OCI-LY3 (cell line): ENCODE measurements at regions not wholly inside any gene's neighbourhood (a gene's known extent, or its start where the extent isn't known, plus 50 kb on each side); places are given as distances from the start of the nearest gene placed in this dataset.

Source experiments
- H2AFZ ChIP-seq: fragments of 200-600, 300-600 bp; shearing (Covaris generic); 2 replicates; pipeline ENCODE4 v1.6.0; 2014; ENCODE audit warnings: antibody characterized with exemption, low read depth, low read length
- H3K27ac ChIP-seq: fragments of 200-600, 300-600 bp; sonication (generic); 2 replicates; pipeline ENCODE4 v1.5.1; 2014; ENCODE audit warnings: mild to moderate bottlenecking, low read length, moderate library complexity, mixed read lengths
- H3K27me3 ChIP-seq: fragments of 200-600, 300-600 bp; sonication (generic); 2 replicates; pipeline ENCODE4 v1.6.1; 2014; ENCODE audit warnings: low read depth, low read length, mixed read lengths
- H3K36me3 ChIP-seq: fragments of 200-600, 300-600 bp; sonication (generic); replicated peaks from 2 replicates; pipeline ENCODE3; 2014; ENCODE audit warnings: low read depth, low read length, mixed read lengths
- H3K4me1 ChIP-seq: fragments of 300-600, 200-600 bp; sonication (generic); 2 replicates; pipeline ENCODE4 v1.6.1; 2014; ENCODE audit warnings: low read length, mixed read lengths
- H3K4me2 ChIP-seq: fragments of 200-600, 300-600 bp; sonication (generic); 2 replicates; pipeline ENCODE4 v1.6.1; 2014; ENCODE audit warnings: low read length, mixed read lengths
- H3K4me3 ChIP-seq: fragments of 300-600, 200-600 bp; sonication (generic); 2 replicates; pipeline ENCODE4 v1.5.1; 2014; ENCODE audit warnings: antibody characterized with exemption, mild to moderate bottlenecking, low read length, moderate library complexity
- H3K79me2 ChIP-seq: fragments of 300-600, 200-600 bp; shearing (Covaris generic); 2 replicates; pipeline ENCODE4 v1.6.1; 2014; ENCODE audit warnings: mild to moderate bottlenecking, low read length, mixed read lengths
- H3K9ac ChIP-seq: fragments of 300-600, 200-600 bp; shearing (Covaris generic); 2 replicates; pipeline ENCODE4 v1.6.0; 2014; ENCODE audit warnings: mild to moderate bottlenecking, low read length, moderate library complexity
- H3K9me3 ChIP-seq: fragments of 200-600, 300-600 bp; shearing (Covaris generic); 2 replicates; pipeline ENCODE4 v1.6.1; 2014; ENCODE audit warnings: low read length, mixed read lengths; ENCODE audit not compliant: insufficient read depth
- H4K20me1 ChIP-seq: fragments of 200-600, 300-600 bp; sonication (generic); 2 replicates; pipeline ENCODE4 v1.6.1; 2016; ENCODE audit warnings: low read length, mixed read lengths; ENCODE audit not compliant: insufficient read depth
- EZH2phosphoT487 ChIP-seq: fragments of 200-600 bp; shearing (Covaris generic); IDR thresholded peaks from 2 replicates; pipeline ENCODE4 v1.6.1; 2018; ENCODE audit warnings: antibody characterized with exemption, mixed run types, low read depth
- TF ChIP-seq, protein P1 (sequence below): fragments of 200-600, 300-600 bp; sonication (generic); IDR thresholded peaks from 2 replicates; pipeline ENCODE4 v1.5.1; 2014; ENCODE audit warnings: antibody characterized with exemption, low read length, low read depth

DNA sequence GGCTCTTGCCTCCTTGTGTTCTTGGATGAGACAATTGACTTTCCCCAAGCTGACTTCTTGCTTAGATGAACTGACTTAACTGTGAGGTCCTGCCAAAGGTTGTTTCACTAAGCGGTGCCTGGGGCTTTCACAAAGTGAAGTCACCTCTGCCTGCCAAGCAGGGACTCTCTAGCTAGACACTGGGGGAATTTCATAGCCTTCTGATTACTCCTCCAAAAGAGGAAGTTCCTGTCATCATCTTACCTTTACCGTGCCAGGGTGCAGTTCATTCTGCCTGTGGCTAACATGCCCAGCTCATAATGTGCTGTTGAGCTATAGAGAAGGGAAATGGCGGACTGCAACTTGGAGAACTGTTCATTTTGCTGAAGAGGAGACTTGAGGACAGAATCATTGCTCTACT, 472.0 kb upstream of the WWC1 start:
- H3K4me3 ChIP-seq = no peak overlapping the region
- TF ChIP-seq EZH2phosphoT487 = no peak
- TF ChIP-seq, protein P1, sequence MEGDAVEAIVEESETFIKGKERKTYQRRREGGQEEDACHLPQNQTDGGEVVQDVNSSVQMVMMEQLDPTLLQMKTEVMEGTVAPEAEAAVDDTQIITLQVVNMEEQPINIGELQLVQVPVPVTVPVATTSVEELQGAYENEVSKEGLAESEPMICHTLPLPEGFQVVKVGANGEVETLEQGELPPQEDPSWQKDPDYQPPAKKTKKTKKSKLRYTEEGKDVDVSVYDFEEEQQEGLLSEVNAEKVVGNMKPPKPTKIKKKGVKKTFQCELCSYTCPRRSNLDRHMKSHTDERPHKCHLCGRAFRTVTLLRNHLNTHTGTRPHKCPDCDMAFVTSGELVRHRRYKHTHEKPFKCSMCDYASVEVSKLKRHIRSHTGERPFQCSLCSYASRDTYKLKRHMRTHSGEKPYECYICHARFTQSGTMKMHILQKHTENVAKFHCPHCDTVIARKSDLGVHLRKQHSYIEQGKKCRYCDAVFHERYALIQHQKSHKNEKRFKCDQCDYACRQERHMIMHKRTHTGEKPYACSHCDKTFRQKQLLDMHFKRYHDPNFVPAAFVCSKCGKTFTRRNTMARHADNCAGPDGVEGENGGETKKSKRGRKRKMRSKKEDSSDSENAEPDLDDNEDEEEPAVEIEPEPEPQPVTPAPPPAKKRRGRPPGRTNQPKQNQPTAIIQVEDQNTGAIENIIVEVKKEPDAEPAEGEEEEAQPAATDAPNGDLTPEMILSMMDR = no peak
- H3K27ac ChIP-seq = no peak overlapping the region
- H3K9me3 ChIP-seq = no peaks in the 10 kb centered on the region
- no peaks in the 10 kb centered on the region for H4K20me1 ChIP-seq
- no peak overlapping the region for H3K9ac ChIP-seq
- no peaks in the 10 kb centered on the region for H3K36me3 ChIP-seq
- peaks cover 7% of the 10 kb centered on the region; the same call in 1 of the 2 replicates for H3K4me1 ChIP-seq
- peaks cover 2% of the 10 kb centered on the region for H3K27me3 ChIP-seq
- peak overlapping the region; percentile 18; the same call in 1 of the 2 replicates for H3K4me2 ChIP-seq
- H3K79me2 ChIP-seq = no peaks in the 10 kb centered on the region
- H2AFZ ChIP-seq = no peak overlapping the region

DNA sequence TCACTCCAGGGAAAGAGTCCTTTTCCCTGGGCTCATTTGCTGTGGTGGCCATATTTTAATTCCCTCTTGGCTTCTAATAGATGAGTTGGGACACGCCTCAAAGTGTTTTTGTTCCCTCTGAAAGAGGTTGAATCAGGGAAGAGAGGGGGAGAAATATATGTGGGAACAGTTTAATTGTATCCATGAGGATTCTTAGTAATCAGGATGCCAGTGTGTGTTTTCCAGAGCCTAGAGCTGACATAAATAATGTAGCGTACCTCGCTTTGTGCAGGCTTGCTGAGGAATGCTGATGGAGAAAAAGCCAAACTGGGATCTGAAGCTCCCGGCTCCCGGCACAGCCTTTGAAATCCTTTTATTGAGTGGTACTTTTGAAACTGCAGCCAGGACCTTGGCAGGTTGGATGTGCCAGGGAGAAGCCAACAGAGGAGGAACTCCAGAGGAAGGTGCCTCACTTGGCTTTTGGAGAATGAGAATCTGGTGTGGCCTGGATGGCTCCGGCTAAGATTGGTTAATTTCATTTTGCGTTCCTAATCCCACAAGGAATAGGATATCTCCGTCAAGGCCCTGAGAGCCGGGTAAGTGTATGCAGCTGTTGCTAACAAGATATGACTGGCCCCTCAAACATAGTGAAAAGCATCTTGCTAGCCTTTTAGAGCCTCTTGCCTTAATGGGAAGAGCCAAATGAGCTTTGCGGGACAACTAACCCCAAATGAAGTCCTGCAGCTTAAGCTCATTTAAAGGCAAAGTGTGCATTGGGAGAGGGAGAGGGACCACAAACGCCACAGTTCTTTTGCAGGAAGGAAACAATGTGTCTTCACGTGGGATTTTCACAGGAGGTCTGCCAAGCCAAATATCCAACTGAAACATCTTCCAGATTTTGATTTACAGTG, 471.1 kb upstream of the WWC1 start:
- no peak overlapping the region for H3K9ac ChIP-seq
- H3K36me3 ChIP-seq = no peaks in the 10 kb centered on the region
- no peak overlapping the region for H3K27ac ChIP-seq
- H3K9me3 ChIP-seq = no peaks in the 10 kb centered on the region
- TF ChIP-seq EZH2phosphoT487 = no peak
- TF ChIP-seq, protein P1 = no peak
- H2AFZ ChIP-seq = no peak overlapping the region
- H4K20me1 ChIP-seq = no peaks in the 10 kb centered on the region
- peaks cover 2% of the 10 kb centered on the region for H3K27me3 ChIP-seq
- H3K4me3 ChIP-seq = no peak overlapping the region
- H3K4me2 ChIP-seq = no peak overlapping the region
- H3K4me1 ChIP-seq = peaks cover 7% of the 10 kb centered on the region; the same call in 1 of the 2 replicates
- H3K79me2 ChIP-seq = no peaks in the 10 kb centered on the region

GRCh38 chr5:167821151-167821550, 470.3 kb upstream of the WWC1 start:
- H3K4me3 ChIP-seq = no peak overlapping the region
- no peak overlapping the region for H3K4me2 ChIP-seq
- H3K9me3 ChIP-seq = no peaks in the 10 kb centered on the region
- H3K36me3 ChIP-seq = no peaks in the 10 kb centered on the region
- H3K4me1 ChIP-seq = peaks cover 7% of the 10 kb centered on the region; the same call in 1 of the 2 replicates
- H3K27me3 ChIP-seq = peaks cover 2% of the 10 kb centered on the region
- H4K20me1 ChIP-seq = no peaks in the 10 kb centered on the region
- no peaks in the 10 kb centered on the region for H3K79me2 ChIP-seq
- no peak overlapping the region for H2AFZ ChIP-seq
- H3K27ac ChIP-seq = no peak overlapping the region
- TF ChIP-seq EZH2phosphoT487 = no peak
- TF ChIP-seq, protein P1 = no peak
- no peak overlapping the region for H3K9ac ChIP-seq

DNA sequence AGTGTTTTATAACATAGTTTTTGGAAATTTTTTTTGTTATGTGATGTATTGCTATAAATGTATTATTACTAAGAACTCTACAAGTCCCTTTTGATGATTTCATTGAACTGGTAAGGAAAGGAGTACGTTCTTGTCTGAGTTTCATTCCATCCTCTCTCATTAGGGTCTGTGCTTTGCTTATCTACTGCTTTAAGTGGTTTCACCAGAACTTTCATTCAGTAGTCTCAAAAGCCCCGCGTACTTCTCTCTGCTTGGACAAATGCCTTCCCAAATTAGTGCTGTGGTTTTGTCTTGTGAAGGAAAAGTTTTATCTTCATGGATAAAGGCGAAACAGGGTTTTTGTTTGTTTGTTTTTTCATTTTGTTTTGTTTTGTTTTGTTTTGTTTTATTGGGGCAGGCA, 469.8 kb upstream of the WWC1 start:
- Histone ChIP-seq H2AFZ (no peak overlapping the region), H3K4me2 (no peak overlapping the region), H3K36me3 (no peaks in the 10 kb centered on the region), H3K27ac (no peak overlapping the region), H3K4me3 (no peak overlapping the region), H3K9ac (no peak overlapping the region), H3K4me1 (peaks cover 7% of the 10 kb centered on the region; the same call in 1 of the 2 replicates), H3K9me3 (no peaks in the 10 kb centered on the region), H4K20me1 (no peaks in the 10 kb centered on the region), H3K79me2 (no peaks in the 10 kb centered on the region), H3K27me3 (peaks cover 5% of the 10 kb centered on the region)
- TF ChIP-seq EZH2phosphoT487 = no peak
- TF ChIP-seq, protein P1 = no peak
